ENCODE measurements at regions not wholly inside any gene's neighbourhood (a gene's known extent, or its start where the extent isn't known, plus 50 kb on each side); places are given as distances from the start of the nearest gene placed in this dataset.

GRCh38 chr4:37000281-37000680 lies 244.3 kb upstream of the NWD2 start:
- no peak for DNase-seq

- no peak for DNase-seq
Measured at GRCh38 chr4:37001688-37002436, 242.7 kb upstream of the NWD2 start.

GRCh38 chr4:37002625-37003024 lies 241.9 kb upstream of the NWD2 start:
- no peak for DNase-seq

GRCh38 chr4:37008199-37008598 lies 236.3 kb upstream of the NWD2 start:
- DNase-seq, result no peak

GRCh38 chr4:37014584-37014983 lies 230.0 kb upstream of the NWD2 start:
- DNase-seq, result no peak

- no peak for DNase-seq
Measured at GRCh38 chr4:37015391-37015790, 229.2 kb upstream of the NWD2 start.

- no peak for DNase-seq
Measured at GRCh38 chr4:37023504-37023903, 221.0 kb upstream of the NWD2 start.

- DNase-seq, result no peak
Measured at GRCh38 chr4:37023996-37024395, 220.5 kb upstream of the NWD2 start.

- DNase-seq, result no peak
Measured at GRCh38 chr4:37040816-37041215, 203.7 kb upstream of the NWD2 start.

- DNase-seq, result no peak
Measured at GRCh38 chr4:37043342-37043741, 201.2 kb upstream of the NWD2 start.

GRCh38 chr4:37051111-37051510 lies 193.4 kb upstream of the NWD2 start:
- DNase-seq, result no peak

GRCh38 chr4:37051866-37052265 lies 192.7 kb upstream of the NWD2 start:
- no peak for DNase-seq

- no peak for DNase-seq
Measured at GRCh38 chr4:37054531-37055077, 189.9 kb upstream of the NWD2 start.

- DNase-seq, result no peak
Measured at GRCh38 chr4:37058826-37059225, 185.7 kb upstream of the NWD2 start.

- DNase-seq, result no peak
Measured at GRCh38 chr4:37066159-37066558, 178.4 kb upstream of the NWD2 start.

GRCh38 chr4:37068580-37068979 lies 176.0 kb upstream of the NWD2 start:
- no peak for DNase-seq

GRCh38 chr4:37070041-37070440 lies 174.5 kb upstream of the NWD2 start:
- no peak for DNase-seq

- no peak for DNase-seq
Measured at GRCh38 chr4:37071576-37071975, 173.0 kb upstream of the NWD2 start.

GRCh38 chr4:37073226-37073840 lies 171.2 kb upstream of the NWD2 start:
- DNase-seq, result no peak

GRCh38 chr4:37082912-37083311 lies 161.6 kb upstream of the NWD2 start:
- no peak for DNase-seq

- DNase-seq, result no peak
Measured at GRCh38 chr4:37095925-37096324, 148.6 kb upstream of the NWD2 start.

GRCh38 chr4:37101182-37101581 lies 143.4 kb upstream of the NWD2 start:
- no peak for DNase-seq

- no peak for DNase-seq
Measured at GRCh38 chr4:37101686-37102085, 142.9 kb upstream of the NWD2 start.

- DNase-seq, result no peak
Measured at GRCh38 chr4:37109756-37110155, 134.8 kb upstream of the NWD2 start.

- DNase-seq, result no peak
Measured at GRCh38 chr4:37124800-37125199, 119.7 kb upstream of the NWD2 start.
